NCI-H82 treated with DMSO at 0.1 percent for 48 hours (cell line): ENCODE measurements at regions not wholly inside any gene's neighbourhood (a gene's known extent, or its start where the extent isn't known, plus 50 kb on each side); places are given as distances from the start of the nearest gene placed in this dataset.
"Not testable (repeated sequence)": the region's sequence is repeated elsewhere in the genome, so short reads cannot be mapped to it uniquely, and the experiment has no call there.

Experiments used
- DNase-seq: peaks from one replicate; lab custom pipeline; 2025; ENCODE audit not compliant: unreplicated experiment; lab: John Stamatoyannopoulos, UW

DNA sequence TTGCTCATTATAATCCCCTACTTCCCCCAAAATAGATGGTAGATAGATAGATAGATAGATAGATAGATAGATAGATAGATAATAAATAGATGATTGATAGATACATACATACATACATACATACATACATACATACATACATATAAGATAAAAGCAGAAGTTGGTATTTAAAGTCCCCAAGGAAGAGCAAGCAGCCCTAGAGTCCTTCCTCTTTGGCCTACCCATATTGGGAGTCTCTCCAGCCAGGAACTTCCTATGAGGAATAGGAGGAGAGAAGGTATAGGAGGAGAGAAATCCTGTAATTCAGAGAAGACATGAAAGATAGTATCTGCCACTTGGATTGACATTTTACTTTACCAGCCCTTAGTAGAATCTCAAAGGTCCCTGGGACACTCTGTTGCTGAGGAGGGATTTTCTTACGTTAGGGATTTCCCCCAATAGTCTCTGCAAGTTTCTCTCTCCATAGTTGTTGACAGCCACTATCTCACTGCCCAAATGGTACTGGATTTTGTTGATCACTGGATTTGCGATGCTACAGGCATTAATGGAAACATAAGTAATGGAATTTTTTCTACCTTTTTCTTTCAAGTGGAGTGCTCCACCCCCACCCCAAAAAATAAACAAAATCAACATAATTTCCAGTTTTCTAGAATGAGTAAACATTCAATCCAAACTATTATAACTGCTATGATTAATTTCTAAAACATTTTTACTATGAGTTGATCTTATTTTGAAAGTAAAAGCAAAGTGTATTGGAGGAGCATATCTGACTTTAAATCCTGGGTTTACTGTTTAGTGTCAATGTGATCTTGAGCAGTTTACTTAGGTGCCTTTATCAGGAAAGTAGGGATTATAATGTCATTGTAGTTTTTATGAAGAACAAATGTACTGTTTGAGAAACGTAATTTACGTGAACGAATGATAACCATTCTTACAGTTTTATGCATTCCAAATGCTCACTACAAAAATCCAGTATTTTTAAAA is 93.2 kb upstream of the TNFSF4 start:
- no peak for DNase-seq

DNA sequence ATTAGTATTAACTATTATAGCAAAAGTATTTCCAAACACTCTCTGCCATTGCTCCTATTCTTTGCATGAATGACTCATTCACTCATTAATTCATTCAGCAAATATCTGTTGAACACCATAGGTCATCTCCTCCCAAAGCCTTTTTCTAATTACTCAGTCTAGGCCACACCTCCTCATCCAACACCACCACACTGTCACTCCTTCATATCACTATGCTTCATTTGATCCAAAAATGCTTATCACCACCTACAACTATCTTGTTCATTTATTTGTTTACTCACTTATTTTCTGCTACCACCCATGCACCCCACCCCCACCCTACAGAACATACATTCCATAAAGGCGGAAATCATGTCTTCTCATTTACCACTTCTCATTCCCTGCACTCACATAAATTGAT is 94.4 kb upstream of the TNFSF4 start:
- DNase-seq: no peak

DNA sequence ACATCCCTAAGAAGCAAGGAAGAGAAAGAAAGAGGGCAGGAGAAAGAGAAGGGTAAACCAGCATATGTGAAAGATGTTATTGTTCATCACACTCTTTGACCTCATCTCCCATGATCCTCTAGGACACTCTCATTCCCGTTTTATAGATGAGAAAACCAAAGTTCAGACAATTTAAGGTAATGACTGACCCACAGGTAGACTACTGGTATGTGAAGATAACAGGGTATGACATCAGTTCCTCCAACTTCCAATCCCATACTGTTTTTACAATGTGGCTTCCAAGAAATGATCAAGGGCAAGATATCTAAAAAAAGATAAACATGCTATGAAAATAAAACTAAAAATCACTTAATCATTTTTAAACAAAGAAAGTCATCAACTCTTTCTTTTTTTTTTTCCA is 95.2 kb upstream of the TNFSF4 start:
- DNase-seq: no peak

DNA sequence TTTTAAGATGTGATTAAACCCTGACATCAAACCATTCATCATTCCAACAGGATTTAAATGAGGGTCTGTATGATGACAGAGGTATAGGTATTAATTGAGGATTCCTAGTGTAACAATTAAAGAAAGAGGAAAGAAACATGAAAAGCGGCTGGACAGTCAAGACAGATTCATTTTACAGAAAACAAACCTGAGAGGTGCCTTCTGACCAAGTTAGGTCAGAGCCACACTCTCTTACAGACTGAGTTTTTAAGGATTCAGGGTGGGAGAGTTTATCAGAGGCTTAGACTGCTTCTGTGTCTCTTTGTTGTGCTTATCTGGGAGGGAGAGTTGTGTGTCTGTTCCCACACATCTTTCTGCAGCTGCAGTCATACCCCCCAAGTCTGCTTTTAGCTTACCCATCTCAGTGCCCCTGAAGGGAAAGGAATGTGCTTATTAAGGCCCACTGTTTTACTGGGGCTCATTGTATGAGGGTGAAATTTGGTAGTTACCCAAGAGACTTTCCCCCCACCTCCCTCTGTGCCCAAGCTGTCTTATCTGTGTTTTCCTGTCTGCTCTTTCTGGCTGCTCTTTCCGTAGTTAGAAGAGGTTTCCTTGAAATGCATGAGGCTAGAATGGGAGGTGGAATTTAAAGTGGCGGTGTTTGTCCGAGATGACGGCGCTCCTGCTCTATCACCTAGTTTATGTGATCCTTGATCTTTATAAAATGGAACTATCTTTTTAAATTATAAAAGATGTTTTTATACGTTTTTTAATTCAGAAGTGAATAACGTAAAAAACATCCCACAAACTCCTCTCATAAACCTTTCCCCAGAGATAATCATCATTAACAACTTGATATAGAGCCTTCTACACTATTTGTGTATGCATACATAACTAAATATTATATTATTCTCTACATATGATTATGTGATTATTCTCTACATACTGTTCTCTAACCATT is 96.0 kb upstream of the TNFSF4 start:
- no peak for DNase-seq

DNA sequence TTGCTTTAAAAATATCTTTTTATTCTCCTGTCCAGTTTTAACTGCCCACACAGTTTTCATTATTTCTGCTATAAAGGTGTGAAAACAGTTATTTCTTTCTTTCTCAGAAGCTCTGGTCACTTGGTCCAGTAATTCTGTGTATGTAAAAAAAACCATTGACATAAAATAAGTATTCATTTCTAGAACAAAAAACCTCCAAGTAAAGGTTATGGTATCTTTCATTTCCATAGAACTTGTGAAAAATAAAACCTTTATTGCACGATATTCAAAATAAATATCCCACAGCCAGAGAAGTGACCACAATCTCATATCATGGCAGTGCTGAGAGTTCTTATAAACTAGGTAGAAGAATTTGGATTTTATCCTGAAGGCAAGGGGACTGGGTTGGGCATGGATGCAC is 96.9 kb upstream of the TNFSF4 start:
- no peak for DNase-seq

- no peak for DNase-seq
Measured at GRCh38 chr1:173304529-173305227, 97.5 kb upstream of the TNFSF4 start.

- DNase-seq: no peak
Measured at GRCh38 chr1:173307845-173308244, 100.7 kb upstream of the TNFSF4 start.

DNA sequence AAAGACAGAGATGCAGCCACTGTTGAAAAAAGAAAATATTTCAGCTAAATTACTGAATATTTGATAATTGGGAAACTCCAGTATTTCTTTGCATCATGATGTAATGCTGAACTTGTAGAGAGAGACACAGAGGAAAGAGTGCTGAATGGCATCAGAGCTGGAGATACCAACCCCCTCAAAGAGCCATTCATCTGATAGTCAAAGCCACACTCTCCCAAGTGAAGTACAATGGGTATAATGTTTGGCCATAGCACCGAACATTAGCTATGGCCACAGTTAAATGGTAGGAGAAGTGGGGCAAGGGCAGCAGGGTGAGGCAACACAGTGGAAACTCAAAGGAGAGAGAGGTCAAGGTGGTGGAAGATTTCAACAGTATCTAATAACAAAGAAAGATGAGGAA is 107.5 kb upstream of the TNFSF4 start:
- DNase-seq: no peak

DNA sequence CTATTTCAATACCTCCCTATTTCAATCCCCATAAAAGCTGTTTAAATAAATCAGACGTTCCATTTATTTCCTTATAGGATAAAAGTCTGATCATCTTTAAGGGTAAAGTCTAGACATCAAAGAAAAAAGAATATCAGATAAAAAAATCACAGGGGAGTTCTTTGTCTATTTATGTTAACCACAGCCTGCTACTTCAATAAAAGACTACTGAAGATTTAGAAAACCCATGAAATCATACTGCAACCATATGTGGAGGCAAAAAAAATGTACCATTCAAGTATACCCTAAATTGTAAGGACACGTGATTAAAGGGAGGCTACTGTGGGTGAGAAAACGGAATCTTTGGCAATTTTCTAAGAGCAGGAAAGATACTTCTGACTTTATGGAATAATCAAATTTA is 108.2 kb upstream of the TNFSF4 start:
- DNase-seq: no peak

GRCh38 chr1:173318788-173319187 is 111.7 kb upstream of the TNFSF4 start:
- no peak for DNase-seq

- not testable (repeated sequence) for DNase-seq
Measured at GRCh38 chr1:173324352-173324751, 117.2 kb upstream of the TNFSF4 start.

- not testable (repeated sequence) for DNase-seq
Measured at GRCh38 chr1:173327987-173328386, 120.9 kb upstream of the TNFSF4 start.

- no peak for DNase-seq
Measured at GRCh38 chr1:173328961-173329360, 121.8 kb upstream of the TNFSF4 start.

DNA sequence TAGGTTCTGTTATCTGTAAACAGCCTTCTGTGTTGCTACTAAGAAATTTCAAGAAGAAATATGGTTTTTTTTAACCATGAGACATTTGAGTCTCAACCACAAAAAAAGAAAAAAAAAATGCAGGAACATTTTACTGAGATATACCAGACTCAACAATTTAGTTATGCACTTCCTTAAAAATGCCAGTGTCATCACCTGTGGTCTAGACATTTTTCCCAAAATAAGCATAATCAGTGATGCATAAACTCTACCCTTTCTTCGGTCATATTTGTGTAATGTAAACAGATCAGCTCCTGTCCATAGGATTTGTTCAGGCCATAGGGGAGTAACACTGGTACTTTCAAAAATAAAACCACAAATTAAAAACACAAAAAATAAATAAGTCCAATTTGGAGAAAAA is 122.6 kb upstream of the TNFSF4 start:
- DNase-seq: no peak

DNA sequence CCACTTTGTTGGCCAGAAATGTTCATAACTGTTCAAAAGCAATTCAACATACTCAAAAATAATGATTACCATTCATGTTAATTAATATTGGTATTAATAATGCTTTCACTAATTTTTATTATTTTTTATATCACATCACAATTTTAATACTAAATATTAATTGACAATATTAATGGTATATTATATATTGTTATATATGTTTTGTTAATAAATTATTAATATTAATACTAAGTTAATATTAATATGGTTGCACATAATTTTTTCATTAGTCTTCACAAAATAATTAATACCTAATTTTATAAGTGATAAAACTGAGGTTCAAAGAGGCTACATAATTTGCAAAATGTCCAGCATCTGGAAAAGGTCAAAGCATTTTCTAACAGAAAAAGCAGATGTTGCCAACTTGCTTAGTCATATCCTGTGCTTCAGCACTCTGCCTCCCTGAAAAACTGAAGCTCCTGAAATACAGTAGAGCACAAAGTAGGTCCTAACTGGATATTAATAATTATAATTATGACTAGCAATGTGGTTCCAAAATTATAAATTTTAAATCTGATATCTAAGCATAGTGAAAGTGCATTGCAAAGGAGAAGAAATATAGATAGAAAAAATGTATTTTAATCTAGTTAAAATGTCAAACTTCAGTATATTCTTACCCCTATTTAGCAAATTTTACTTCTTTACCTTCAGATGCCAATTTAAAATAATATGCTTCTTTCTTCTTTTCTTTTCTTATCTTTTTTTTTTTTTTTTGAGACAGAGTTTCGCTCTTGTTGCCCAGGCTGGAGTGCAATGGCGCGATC is 123.2 kb upstream of the TNFSF4 start:
- no peak for DNase-seq

GRCh38 chr1:173330952-173331548 is 123.9 kb upstream of the TNFSF4 start:
- DNase-seq: not testable (repeated sequence)

- DNase-seq: no peak
Measured at GRCh38 chr1:173332026-173332425, 124.9 kb upstream of the TNFSF4 start.

GRCh38 chr1:173333581-173333980 is 126.5 kb upstream of the TNFSF4 start:
- DNase-seq: no peak

- DNase-seq: no peak
Measured at GRCh38 chr1:173337126-173337525, 130.0 kb upstream of the TNFSF4 start.

DNA sequence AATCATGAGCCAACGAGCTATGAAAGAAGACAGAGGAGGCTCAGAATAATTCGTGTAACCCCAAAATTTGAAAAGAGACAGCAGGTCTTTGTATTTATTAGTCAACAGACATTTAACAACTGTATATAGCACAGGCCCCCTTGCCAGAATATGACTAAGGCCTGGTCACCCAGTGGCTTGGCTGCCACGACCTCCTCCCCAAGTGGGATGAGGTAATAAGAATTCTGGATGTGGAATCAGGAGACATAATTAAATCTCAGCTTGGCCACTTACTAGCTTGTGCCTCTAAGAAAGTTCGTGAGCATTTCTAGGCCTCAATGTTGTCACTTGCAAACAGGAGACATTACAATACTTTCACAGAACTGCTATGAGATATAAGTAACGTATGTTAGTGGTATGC is 134.2 kb upstream of the TNFSF4 start:
- DNase-seq: no peak
